BLaER1 treated with 17β-estradiol and CSF1 and Interleukin-3, amounts not matched to agents 10 nM and 100 nM (cell line): ENCODE measurements at regions not wholly inside any gene's neighbourhood (a gene's known extent, or its start where the extent isn't known, plus 50 kb on each side); places are given as distances from the start of the nearest gene placed in this dataset.

Experiments used
- H3K27ac ChIP-seq, 11 experiments: shearing (Covaris generic); formaldehyde crosslinking; 2 replicates each; pipeline ENCODE4 v1.8.1; 2022
- H3K27me3 ChIP-seq, 11 experiments: shearing (Covaris generic); formaldehyde crosslinking; 2 replicates each; pipeline ENCODE4 v1.8.1; 2022
- H3K36me3 ChIP-seq, 11 experiments: shearing (Covaris generic); formaldehyde crosslinking; 2 replicates each; pipeline ENCODE4 v1.8.1; 2022
- H3K4me1 ChIP-seq, 10 experiments: shearing (Covaris generic); formaldehyde crosslinking; 2 replicates each; pipeline ENCODE4 v1.8.1; 2022
- H3K4me2 ChIP-seq, 11 experiments: shearing (Covaris generic); formaldehyde crosslinking; 2 replicates each; pipeline ENCODE4 v1.8.1; 2022
- H3K4me3 ChIP-seq, 10 experiments: shearing (Covaris generic); formaldehyde crosslinking; 2 replicates each; pipeline ENCODE4 v1.8.1; 2022
- H3K9ac ChIP-seq, 11 experiments: shearing (Covaris generic); formaldehyde crosslinking; 2 replicates each; pipeline ENCODE4 v1.8.1; 2022
- H3K9me3 ChIP-seq, 11 experiments: shearing (Covaris generic); formaldehyde crosslinking; replicated peaks in 1 of 11; 2 replicates each; pipeline ENCODE4 v1.8.1; 2022
- H4K20me1 ChIP-seq, 11 experiments: shearing (Covaris generic); formaldehyde crosslinking; 2 replicates each; pipeline ENCODE4 v1.8.1; 2022
- Cebpa-rat ChIP-seq, 11 experiments: shearing (Covaris generic); IDR thresholded peaks; 2 replicates each; pipeline ENCODE4 v1.8.1; 2022

DNA sequence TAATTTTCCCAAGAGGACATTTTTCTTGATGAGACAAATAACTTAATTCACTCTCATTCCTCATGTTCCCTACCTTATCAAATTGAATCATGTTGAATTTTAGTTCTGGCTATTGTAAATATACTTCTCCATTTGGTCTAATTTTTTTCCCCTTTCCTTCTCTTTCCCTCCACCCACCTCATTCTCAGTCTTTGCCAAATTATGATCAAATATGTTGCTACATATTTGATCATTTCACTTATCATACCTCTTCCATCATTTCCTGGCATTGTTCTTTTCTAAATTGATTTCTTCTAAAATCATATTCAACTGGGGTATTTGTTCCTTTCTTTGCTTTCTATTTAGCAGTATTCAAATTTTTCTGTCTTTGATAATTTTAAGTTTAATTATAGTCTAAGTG lies 52.3 kb downstream of the HDGFL1 start:
- Histone ChIP-seq H3K9me3 (peaks cover 0 to 5% (median 0%) of the 10 kb centered on the region in 11 experiments; a peak in 5 of 22 replicates), H4K20me1 (no peaks in the 10 kb centered on the region), H3K27me3 (no peaks in the 10 kb centered on the region), H3K4me3 (no peak overlapping the region), H3K9ac (no peak overlapping the region), H3K4me1 (no peaks in the 10 kb centered on the region), H3K27ac (no peak overlapping the region), H3K4me2 (no peak overlapping the region), H3K36me3 (no peaks in the 10 kb centered on the region)
- no peak for TF ChIP-seq Cebpa-rat (IDR thresholded peaks at IDR 0.05)

DNA sequence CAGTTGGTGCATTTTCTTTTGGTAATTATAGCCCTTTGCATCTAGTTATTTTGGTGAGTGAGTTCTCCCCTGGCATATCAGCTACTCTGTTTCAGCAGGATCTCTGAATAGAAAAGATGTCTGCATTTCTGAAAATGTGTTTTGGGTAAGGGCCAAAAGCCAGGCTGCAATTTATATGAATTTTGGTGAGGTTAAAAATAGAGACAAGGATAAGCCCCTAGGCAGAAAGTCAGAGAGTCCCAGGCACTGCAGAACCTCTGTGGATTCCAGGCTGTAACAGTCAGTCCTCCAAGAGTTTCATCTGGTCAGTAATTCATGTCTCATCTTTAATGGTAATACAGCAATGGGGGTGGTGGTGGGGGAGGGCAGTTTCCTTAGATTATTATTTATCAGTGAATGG lies 53.0 kb downstream of the HDGFL1 start:
- Histone ChIP-seq H3K9ac (no peak overlapping the region), H3K36me3 (no peaks in the 10 kb centered on the region), H3K4me1 (no peaks in the 10 kb centered on the region), H3K27me3 (no peaks in the 10 kb centered on the region), H3K4me3 (no peak overlapping the region), H3K27ac (no peak overlapping the region), H3K9me3 (peaks cover 0 to 5% (median 0%) of the 10 kb centered on the region in 11 experiments; a peak in 5 of 22 replicates), H3K4me2 (no peak overlapping the region), H4K20me1 (no peaks in the 10 kb centered on the region)
- no peak for TF ChIP-seq Cebpa-rat (IDR thresholded peaks at IDR 0.05)

DNA sequence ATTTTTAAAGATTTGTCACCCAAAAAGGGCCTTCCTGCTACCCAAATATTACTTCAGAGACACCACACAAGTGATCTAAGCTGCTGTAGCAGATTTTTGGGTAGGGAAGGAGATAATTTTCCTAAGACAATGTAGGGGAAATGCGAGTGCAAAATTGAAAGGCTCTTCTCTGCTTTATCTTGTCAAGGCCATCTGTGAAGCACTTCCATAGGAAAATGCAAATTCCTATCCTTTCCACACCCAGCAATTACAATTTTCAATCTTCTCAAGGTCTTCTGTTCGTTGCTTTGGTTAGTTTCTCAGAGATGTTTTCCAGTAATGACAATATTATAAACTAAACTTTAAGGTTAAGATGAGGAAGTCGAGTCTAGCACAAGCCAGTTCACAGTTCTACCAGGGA lies 53.4 kb downstream of the HDGFL1 start:
- H3K9ac ChIP-seq = no peak overlapping the region
- peaks cover 0 to 5% (median 0%) of the 10 kb centered on the region in 11 experiments; a peak in 5 of 22 replicates for H3K9me3 ChIP-seq
- no peak overlapping the region for H3K4me2 ChIP-seq
- no peak overlapping the region for H3K4me3 ChIP-seq
- no peaks in the 10 kb centered on the region for H4K20me1 ChIP-seq
- no peak overlapping the region for H3K27ac ChIP-seq
- no peak for TF ChIP-seq Cebpa-rat (IDR thresholded peaks at IDR 0.05)
- H3K36me3 ChIP-seq = no peaks in the 10 kb centered on the region
- H3K4me1 ChIP-seq = no peaks in the 10 kb centered on the region
- no peaks in the 10 kb centered on the region for H3K27me3 ChIP-seq

DNA sequence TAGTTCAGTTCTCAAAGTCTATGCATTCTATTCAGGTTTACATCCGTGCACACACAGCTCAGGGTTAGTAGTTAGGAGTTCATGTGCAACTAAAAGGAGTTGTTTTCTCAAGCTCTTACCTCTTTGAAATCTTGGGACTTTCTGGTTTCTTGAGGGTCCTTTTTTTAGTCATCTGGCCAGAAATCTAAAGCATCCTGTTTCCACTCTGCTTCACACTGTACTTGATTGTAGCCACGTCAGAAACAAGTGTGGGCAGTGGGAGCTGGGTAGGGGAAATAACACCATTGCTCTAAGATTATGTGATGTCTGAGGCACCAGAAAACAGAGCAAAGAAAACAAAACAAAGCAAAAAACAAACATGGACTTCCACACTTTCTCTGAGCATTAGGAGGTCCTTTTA lies 58.3 kb downstream of the HDGFL1 start:
- Histone ChIP-seq H3K27me3 (no peaks in the 10 kb centered on the region), H3K9ac (no peak overlapping the region), H3K36me3 (no peaks in the 10 kb centered on the region), H3K9me3 (peaks cover 0 to 3% (median 0%) of the 10 kb centered on the region in 11 experiments; a peak in 1 of 22 replicates), H3K4me3 (no peak overlapping the region), H3K27ac (no peak overlapping the region), H3K4me2 (no peak overlapping the region), H4K20me1 (no peaks in the 10 kb centered on the region), H3K4me1 (no peaks in the 10 kb centered on the region)
- TF ChIP-seq Cebpa-rat (IDR thresholded peaks at IDR 0.05) = no peak

DNA sequence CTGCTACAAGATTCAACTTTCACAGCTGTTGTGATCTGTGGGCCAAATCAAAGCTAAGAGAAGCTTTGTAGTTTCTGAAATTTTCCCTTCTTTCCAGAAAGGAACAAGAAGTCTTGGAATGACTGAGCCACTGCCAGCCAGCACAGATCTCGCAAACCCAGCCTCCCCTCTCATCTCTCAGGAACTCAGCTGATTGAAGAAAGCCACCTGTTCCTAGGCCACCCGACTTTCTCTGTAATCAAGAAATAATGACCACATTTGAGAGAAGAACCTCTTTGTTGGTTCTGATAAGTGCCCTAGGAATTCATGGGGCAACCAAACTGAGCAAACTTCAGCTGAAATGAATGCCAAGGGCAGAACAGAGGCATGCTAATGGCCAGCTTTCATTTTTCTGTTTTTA lies 61.7 kb downstream of the HDGFL1 start:
- Histone ChIP-seq H3K4me3 (no peak overlapping the region), H3K4me1 (no peaks in the 10 kb centered on the region), H3K27ac (no peak overlapping the region), H3K4me2 (no peak overlapping the region), H3K36me3 (no peaks in the 10 kb centered on the region), H4K20me1 (no peaks in the 10 kb centered on the region), H3K9me3 (peaks cover 0 to 3% (median 0%) of the 10 kb centered on the region in 11 experiments; a peak in 1 of 22 replicates), H3K9ac (no peak overlapping the region), H3K27me3 (no peaks in the 10 kb centered on the region)
- no peak for TF ChIP-seq Cebpa-rat (IDR thresholded peaks at IDR 0.05)

DNA sequence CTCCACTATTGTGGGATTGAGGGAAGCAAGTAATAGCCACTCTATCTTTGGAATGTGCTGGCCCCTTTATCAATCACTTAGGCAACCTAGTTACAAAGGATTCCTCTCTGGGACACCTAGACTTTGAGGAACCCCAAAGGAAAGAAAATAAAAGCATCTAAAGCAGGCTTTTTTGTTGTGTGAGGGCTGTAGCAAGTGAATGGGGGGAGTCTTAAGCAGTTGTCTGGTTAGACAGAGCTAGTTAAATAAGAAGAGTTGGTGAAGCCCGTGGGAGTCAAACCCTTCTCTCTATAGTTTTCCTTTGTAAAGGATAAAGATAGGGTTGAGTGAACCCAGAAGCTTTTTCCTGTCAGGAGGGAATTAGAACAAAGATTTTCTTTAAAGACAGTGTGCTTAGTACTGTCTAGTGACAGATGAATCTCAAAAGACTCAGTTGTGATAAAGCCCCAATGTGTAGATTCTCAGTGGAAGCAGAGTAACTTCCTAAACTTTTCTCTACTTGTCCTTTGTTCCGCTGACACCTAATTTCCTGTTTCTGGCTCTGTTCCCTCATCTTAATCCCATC lies 63.3 kb downstream of the HDGFL1 start:
- H3K4me2 ChIP-seq = no peak overlapping the region
- no peak overlapping the region for H3K27ac ChIP-seq
- H3K4me3 ChIP-seq = no peak overlapping the region
- 0 out of 22 replicates have a peak, but pooled peaks cover 0 to 3% (median 0%) of the 10 kb centered on the region in 11 experiments for H3K9me3 ChIP-seq
- no peak overlapping the region for H3K9ac ChIP-seq
- H3K27me3 ChIP-seq = no peaks in the 10 kb centered on the region
- H3K36me3 ChIP-seq = no peaks in the 10 kb centered on the region
- no peaks in the 10 kb centered on the region for H4K20me1 ChIP-seq
- no peaks in the 10 kb centered on the region for H3K4me1 ChIP-seq
- no peak for TF ChIP-seq Cebpa-rat (IDR thresholded peaks at IDR 0.05)

DNA sequence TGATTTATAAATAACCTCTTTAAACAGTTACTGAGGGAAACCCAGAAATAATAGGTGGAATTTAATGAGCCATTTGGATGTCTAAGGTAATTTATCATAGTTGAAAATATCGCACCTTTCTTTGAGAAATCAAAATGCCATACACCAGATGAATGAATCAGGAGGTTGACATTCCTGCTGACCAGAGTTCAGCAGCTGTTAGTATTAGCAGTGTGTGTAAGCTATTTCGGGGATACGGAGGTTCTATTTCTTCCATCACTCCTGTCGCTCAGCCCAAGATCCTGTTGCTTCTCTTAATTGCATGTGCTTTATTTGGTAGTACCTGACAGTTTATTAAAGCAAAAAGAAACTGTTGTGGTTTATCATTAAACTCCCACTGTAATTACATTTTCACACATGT lies 67.1 kb downstream of the HDGFL1 start:
- Histone ChIP-seq H3K27ac (no peak overlapping the region), H4K20me1 (no peaks in the 10 kb centered on the region), H3K4me2 (no peak overlapping the region), H3K27me3 (no peaks in the 10 kb centered on the region), H3K9ac (no peak overlapping the region), H3K9me3 (no peaks in the 10 kb centered on the region), H3K4me1 (no peaks in the 10 kb centered on the region), H3K4me3 (no peak overlapping the region), H3K36me3 (no peaks in the 10 kb centered on the region)
- TF ChIP-seq Cebpa-rat (IDR thresholded peaks at IDR 0.05) = no peak

DNA sequence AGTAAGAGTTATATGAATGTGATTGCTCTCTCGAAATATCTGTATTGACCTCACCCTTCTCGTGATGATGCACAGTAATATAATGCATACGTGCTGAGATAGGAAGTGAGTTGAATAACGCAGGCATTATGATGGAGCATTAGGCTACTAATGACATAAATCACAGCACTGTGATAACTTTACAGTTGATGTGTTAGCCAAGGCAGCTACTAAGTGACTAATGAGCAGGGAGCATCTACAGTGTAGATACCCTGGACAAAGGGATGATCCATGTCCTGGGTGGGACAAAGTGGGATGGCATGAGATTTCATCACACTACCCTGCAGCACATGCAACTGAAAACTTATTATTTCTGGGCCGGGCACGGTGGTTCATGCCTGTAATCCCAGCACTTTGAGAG lies 68.4 kb downstream of the HDGFL1 start:
- Histone ChIP-seq H3K27ac (no peak overlapping the region), H3K9me3 (no peaks in the 10 kb centered on the region), H3K27me3 (no peaks in the 10 kb centered on the region), H3K36me3 (no peaks in the 10 kb centered on the region), H4K20me1 (no peaks in the 10 kb centered on the region), H3K4me1 (no peaks in the 10 kb centered on the region), H3K4me3 (no peak overlapping the region), H3K4me2 (no peak overlapping the region), H3K9ac (no peak overlapping the region)
- no peak for TF ChIP-seq Cebpa-rat (IDR thresholded peaks at IDR 0.05)

DNA sequence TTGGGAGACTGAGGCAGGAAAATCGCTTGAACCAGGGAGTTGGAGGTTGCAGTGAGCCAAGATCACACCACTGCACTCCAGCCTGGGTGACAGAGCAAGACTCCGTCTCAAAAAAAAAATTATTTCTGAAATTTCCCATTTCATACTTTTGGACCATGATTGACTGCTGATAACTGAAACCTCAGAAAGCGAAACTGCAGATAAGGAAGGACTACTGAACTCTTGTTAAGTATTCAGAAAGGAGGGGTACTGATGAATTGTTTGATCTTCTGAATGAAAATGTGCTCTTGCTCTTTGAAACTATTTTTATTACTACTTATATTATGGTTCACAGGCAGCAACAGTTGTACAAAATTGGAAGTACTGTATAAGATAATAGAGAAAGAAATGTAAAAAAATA lies 69.0 kb downstream of the HDGFL1 start:
- H4K20me1 ChIP-seq = no peaks in the 10 kb centered on the region
- TF ChIP-seq Cebpa-rat (IDR thresholded peaks at IDR 0.05) = no peak
- H3K4me3 ChIP-seq = no peak overlapping the region

DNA sequence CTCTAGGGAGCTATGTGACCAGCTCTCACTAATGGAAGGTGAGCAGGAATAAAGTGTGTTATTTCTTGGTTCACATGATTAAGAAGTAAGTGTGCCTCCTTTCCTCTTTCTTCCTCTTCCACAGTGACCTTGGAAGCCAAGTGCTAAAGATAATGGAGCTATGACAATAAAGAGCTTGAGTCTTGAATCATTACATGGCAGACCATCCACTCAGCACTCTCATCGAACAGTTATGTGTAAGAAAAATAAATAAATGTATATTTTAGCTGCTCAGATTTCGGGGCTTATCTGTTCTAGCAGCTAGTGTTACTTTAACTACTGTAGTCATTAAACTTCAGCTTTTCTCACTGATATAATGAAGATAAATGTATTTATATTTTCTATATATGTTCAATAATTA lies 72.9 kb downstream of the HDGFL1 start:
- H4K20me1 ChIP-seq = no peaks in the 10 kb centered on the region
- TF ChIP-seq Cebpa-rat (IDR thresholded peaks at IDR 0.05) = no peak
- no peaks in the 10 kb centered on the region for H3K9me3 ChIP-seq
- no peak overlapping the region for H3K4me2 ChIP-seq
- H3K27me3 ChIP-seq = no peaks in the 10 kb centered on the region
- H3K4me1 ChIP-seq = no peaks in the 10 kb centered on the region
- no peak overlapping the region for H3K4me3 ChIP-seq
- no peak overlapping the region for H3K27ac ChIP-seq
- no peak overlapping the region for H3K9ac ChIP-seq
- H3K36me3 ChIP-seq = no peaks in the 10 kb centered on the region

More for the DNA sequence above, 69.0 kb downstream of the HDGFL1 start:
- Histone ChIP-seq H3K4me1 (no peaks in the 10 kb centered on the region), H3K4me2 (no peak overlapping the region), H3K27me3 (no peaks in the 10 kb centered on the region), H3K27ac (no peak overlapping the region), H3K36me3 (no peaks in the 10 kb centered on the region), H3K9me3 (no peaks in the 10 kb centered on the region), H3K9ac (no peak overlapping the region)
